Ishikawa (cell line): ENCODE measurements at regions not wholly inside any gene's neighbourhood (a gene's known extent, or its start where the extent isn't known, plus 50 kb on each side); places are given as distances from the start of the nearest gene placed in this dataset.

Experiments
- CEBPB ChIP-seq: IDR thresholded peaks from 2 replicates; pipeline ENCODE4 v1.6.1; 2012
- CREB1 ChIP-seq: IDR thresholded peaks from 2 replicates; pipeline ENCODE4 v1.6.1; 2012; ENCODE audit warnings: low read depth
- EGR1 ChIP-seq: IDR thresholded peaks from 2 replicates; pipeline ENCODE4 v1.6.1; 2012
- EP300 ChIP-seq: IDR thresholded peaks from 2 replicates; pipeline ENCODE4 v1.6.1; 2012; ENCODE audit warnings: borderline replicate concordance
- FOXM1 ChIP-seq: IDR thresholded peaks from 2 replicates; pipeline ENCODE4 v1.6.1; 2012; ENCODE audit warnings: low read depth, borderline replicate concordance
- NFIC ChIP-seq: IDR thresholded peaks from 2 replicates; pipeline ENCODE4 v1.6.1; 2012
- RAD21 ChIP-seq: IDR thresholded peaks from 2 replicates; pipeline ENCODE4 v1.6.1; 2012; ENCODE audit warnings: low read depth
- TAF1 ChIP-seq: IDR thresholded peaks from 2 replicates; pipeline ENCODE4 v1.6.1; 2012; ENCODE audit warnings: low read depth, mild to moderate bottlenecking
- TCF12 ChIP-seq: IDR thresholded peaks from 2 replicates; pipeline ENCODE4 v1.6.1; 2012; ENCODE audit warnings: low read depth
- TEAD4 ChIP-seq: IDR thresholded peaks from 2 replicates; pipeline ENCODE4 v1.6.1; 2012
- YY1 ChIP-seq: IDR thresholded peaks from 2 replicates; pipeline ENCODE4 v1.6.1; 2012; ENCODE audit warnings: low read depth
- ZBTB7A ChIP-seq: IDR thresholded peaks from 2 replicates; pipeline ENCODE4 v1.6.1; 2012; ENCODE audit warnings: low read depth
- TF ChIP-seq, protein P1 (sequence below): IDR thresholded peaks from 2 replicates; pipeline ENCODE4 v1.6.1; 2012; ENCODE audit warnings: low read depth, mild to moderate bottlenecking
- TF ChIP-seq, protein P2 (sequence below): IDR thresholded peaks from 2 replicates; pipeline ENCODE4 v1.6.1; 2012
- TF ChIP-seq, protein P3 (sequence below): IDR thresholded peaks from 2 replicates; pipeline ENCODE4 v1.6.1; 2012

DNA sequence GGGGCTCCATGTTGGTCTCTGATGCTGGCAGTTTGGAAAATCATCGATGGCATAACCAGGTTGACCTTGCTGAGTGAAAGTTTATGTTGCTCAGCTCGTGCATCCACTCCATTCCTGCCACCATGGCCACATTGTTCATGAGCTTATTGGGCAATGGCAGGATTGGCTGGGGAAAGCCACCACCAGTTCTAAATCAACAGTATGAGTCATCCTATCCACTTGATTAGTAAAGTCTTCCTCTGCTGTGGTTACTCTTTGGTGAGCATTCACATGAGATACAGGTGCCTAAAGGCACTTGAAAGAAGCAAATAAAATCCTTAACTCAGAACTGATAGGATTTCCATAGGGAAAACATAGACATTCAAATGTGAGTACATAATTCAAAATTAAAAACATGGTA is 131.8 kb upstream of the FBN2 start:
- TF ChIP-seq CEBPB = peak; percentile 19; the same call in 1 of the 2 replicates
- TF ChIP-seq EP300 = no peak
- no peak for TF ChIP-seq ZBTB7A
- TF ChIP-seq RAD21 = no peak
- no peak for TF ChIP-seq TAF1
- TF ChIP-seq, protein P1, sequence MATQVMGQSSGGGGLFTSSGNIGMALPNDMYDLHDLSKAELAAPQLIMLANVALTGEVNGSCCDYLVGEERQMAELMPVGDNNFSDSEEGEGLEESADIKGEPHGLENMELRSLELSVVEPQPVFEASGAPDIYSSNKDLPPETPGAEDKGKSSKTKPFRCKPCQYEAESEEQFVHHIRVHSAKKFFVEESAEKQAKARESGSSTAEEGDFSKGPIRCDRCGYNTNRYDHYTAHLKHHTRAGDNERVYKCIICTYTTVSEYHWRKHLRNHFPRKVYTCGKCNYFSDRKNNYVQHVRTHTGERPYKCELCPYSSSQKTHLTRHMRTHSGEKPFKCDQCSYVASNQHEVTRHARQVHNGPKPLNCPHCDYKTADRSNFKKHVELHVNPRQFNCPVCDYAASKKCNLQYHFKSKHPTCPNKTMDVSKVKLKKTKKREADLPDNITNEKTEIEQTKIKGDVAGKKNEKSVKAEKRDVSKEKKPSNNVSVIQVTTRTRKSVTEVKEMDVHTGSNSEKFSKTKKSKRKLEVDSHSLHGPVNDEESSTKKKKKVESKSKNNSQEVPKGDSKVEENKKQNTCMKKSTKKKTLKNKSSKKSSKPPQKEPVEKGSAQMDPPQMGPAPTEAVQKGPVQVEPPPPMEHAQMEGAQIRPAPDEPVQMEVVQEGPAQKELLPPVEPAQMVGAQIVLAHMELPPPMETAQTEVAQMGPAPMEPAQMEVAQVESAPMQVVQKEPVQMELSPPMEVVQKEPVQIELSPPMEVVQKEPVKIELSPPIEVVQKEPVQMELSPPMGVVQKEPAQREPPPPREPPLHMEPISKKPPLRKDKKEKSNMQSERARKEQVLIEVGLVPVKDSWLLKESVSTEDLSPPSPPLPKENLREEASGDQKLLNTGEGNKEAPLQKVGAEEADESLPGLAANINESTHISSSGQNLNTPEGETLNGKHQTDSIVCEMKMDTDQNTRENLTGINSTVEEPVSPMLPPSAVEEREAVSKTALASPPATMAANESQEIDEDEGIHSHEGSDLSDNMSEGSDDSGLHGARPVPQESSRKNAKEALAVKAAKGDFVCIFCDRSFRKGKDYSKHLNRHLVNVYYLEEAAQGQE = no peak

DNA sequence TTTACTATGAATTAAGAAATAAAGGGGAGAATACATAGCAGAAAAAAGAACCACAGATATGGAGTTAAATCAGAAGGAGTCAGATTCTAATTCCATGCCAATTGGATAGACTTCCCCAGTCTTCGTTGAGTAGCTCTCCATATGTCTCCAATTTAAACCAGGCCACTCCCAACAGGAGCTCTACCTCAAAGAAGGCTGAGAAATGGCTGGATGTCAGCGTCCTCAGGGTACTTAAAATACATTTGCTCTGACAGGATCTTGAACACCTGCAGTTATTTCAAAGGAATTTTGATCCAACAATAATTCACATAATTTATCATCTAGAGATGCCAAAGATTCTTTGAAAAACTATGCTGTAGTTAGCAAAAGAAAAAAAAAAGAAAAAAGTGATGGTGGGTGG is 133.9 kb upstream of the FBN2 start:
- TF ChIP-seq, protein P2, sequence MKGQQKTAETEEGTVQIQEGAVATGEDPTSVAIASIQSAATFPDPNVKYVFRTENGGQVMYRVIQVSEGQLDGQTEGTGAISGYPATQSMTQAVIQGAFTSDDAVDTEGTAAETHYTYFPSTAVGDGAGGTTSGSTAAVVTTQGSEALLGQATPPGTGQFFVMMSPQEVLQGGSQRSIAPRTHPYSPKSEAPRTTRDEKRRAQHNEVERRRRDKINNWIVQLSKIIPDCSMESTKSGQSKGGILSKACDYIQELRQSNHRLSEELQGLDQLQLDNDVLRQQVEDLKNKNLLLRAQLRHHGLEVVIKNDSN = no peak
- TF ChIP-seq EP300 (peak; percentile 74), EGR1 (no peak), ZBTB7A (no peak), RAD21 (no peak), TEAD4 (peak; percentile 82), TAF1 (no peak), CEBPB (no peak), NFIC (no peak; the same call in 1 of the 2 replicates), CREB1 (no peak), FOXM1 (peak; percentile 64; the same call in 1 of the 2 replicates), TCF12 (peak; percentile 87), YY1 (no peak)
- TF ChIP-seq, protein P1 = no peak
- TF ChIP-seq, protein P3, sequence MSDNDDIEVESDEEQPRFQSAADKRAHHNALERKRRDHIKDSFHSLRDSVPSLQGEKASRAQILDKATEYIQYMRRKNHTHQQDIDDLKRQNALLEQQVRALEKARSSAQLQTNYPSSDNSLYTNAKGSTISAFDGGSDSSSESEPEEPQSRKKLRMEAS = no peak

DNA sequence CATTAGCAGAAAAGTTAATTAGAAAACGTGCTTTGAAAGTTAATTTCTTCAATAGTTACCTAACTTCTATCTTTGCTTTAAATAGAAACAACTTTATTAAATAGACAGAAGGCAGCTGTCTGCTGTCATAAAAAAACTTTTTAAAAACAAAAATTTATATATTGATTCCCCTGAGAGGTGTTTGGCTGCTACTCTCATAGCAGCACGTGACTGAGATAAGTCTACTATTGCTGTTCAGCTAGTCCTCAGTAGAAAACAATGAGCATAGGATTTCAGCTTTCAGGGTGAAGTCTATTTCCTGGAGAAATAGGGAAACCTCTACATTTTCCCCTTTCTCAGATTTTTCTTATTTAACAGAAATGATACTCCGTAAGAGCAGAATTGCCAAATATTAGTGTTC is 135.0 kb upstream of the FBN2 start:
- TF ChIP-seq, protein P2 = peak; percentile 81
- TF ChIP-seq CREB1 = no peak

DNA sequence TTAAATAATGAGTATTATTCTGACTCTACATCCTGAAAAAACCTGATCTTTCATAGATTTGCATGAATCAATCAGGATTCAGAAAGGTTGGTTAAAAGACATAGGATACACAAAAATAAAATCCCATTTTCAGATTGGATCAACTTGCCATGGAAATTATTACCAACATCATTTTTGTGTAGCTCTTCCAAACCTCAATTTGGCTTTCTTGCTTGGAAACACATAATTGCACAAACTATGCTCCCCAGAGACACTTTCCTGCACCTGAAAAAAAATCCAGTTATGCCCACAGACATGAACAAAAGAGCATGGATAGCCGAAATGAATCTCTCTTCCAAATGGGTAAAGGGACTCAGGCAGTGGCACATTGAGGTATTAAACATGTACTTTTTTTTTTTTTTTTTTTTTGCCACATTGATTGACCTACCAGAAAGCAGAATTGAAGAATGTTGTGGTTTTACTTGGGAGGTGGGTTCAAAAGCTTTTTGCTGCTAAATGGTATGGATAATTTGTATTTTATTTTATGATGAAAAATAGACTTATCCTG is 135.4 kb upstream of the FBN2 start:
- TF ChIP-seq CEBPB (0 out of 2 replicates have a peak, but pooled peaks have one; percentile 35), TEAD4 (peak; percentile 22; the same call in 1 of the 2 replicates), TCF12 (no peak), RAD21 (no peak), YY1 (no peak), EGR1 (no peak), TAF1 (no peak), NFIC (peak; percentile 58), EP300 (peak; percentile 47; the same call in 1 of the 2 replicates), FOXM1 (peak; percentile 35; the same call in 1 of the 2 replicates), ZBTB7A (no peak), CREB1 (no peak)
- TF ChIP-seq, protein P2 = no peak
- TF ChIP-seq, protein P3 = no peak
- TF ChIP-seq, protein P1 = no peak
